Left lobe of liver (tissue), 2 donors: ENCODE measurements at regions not wholly inside any gene's neighbourhood (a gene's known extent, or its start where the extent isn't known, plus 50 kb on each side); places are given as distances from the start of the nearest gene placed in this dataset.

Source experiments
- ATAC-seq: fragments of 200-7000 bp; cut with Tn5 transposase; one replicate; pipeline ENCODE4 v1.9.1; 2020; ENCODE audit warnings: mild to moderate bottlenecking, moderate library complexity
- DNase-seq: peaks from one replicate; pipeline ENCODE4 v3.0.0-alpha.2; 2020; ENCODE audit warnings: low spot score
- donor health status: DM: no; HTN: no; CAD: no; lungs with moderate emphysema.
- donor health status: DM: no; HTN: yes; CAD: no.

- ATAC-seq (peak; percentile 36), DNase-seq (peak; percentile 71)
Observed at GRCh38 chr2:42928692-42929545, 136.5 kb upstream of the HAAO start.

- no peak for ATAC-seq
- no peak for DNase-seq
Observed at GRCh38 chr2:42928161-42928691, 135.8 kb upstream of the HAAO start.

- ATAC-seq = no peak
- no peak for DNase-seq
Observed at GRCh38 chr2:42927334-42928160, 135.2 kb upstream of the HAAO start.

GRCh38 chr2:42926434-42927333 lies 134.3 kb upstream of the HAAO start:
- peak; percentile 79 for DNase-seq

GRCh38 chr2:42925742-42926433 lies 133.5 kb upstream of the HAAO start:
- peak; percentile 67 for ATAC-seq

More at GRCh38 chr2:42926434-42927333, 134.3 kb upstream of the HAAO start:
- peak; percentile 31 for ATAC-seq

GRCh38 chr2:42924418-42924886 lies 132.1 kb upstream of the HAAO start:
- ATAC-seq = no peak
- no peak for DNase-seq

More at GRCh38 chr2:42925742-42926433, 133.5 kb upstream of the HAAO start:
- DNase-seq = peak; percentile 93

GRCh38 chr2:42923580-42924417 lies 131.4 kb upstream of the HAAO start:
- DNase-seq = no peak
- ATAC-seq = no peak

- ATAC-seq (no peak), DNase-seq (no peak)
Observed at GRCh38 chr2:42922790-42923579, 130.6 kb upstream of the HAAO start.

GRCh38 chr2:42922293-42922692 lies 129.9 kb upstream of the HAAO start:
- DNase-seq (no peak), ATAC-seq (no peak)

- no peak for ATAC-seq
- DNase-seq = no peak
Observed at GRCh38 chr2:42921721-42922120, 129.3 kb upstream of the HAAO start.

- no peak for DNase-seq
- no peak for ATAC-seq
Observed at GRCh38 chr2:42921147-42921520, 128.8 kb upstream of the HAAO start.

GRCh38 chr2:42920446-42921146 lies 128.2 kb upstream of the HAAO start:
- DNase-seq (no peak), ATAC-seq (no peak)

- DNase-seq = no peak
- no peak for ATAC-seq
Observed at GRCh38 chr2:42918671-42919318, 126.4 kb upstream of the HAAO start.

GRCh38 chr2:42918041-42918440 lies 125.7 kb upstream of the HAAO start:
- ATAC-seq (no peak), DNase-seq (no peak)

GRCh38 chr2:42917425-42917927 lies 125.1 kb upstream of the HAAO start:
- no peak for DNase-seq
- peak; percentile 51 for ATAC-seq

GRCh38 chr2:42916324-42916723 lies 123.9 kb upstream of the HAAO start:
- DNase-seq = no peak

GRCh38 chr2:42914860-42915259 lies 122.5 kb upstream of the HAAO start:
- DNase-seq = no peak
- no peak for ATAC-seq

More at GRCh38 chr2:42916324-42916723, 123.9 kb upstream of the HAAO start:
- ATAC-seq = no peak
